ENCODE measurements at regions not wholly inside any gene's neighbourhood (a gene's known extent, or its start where the extent isn't known, plus 50 kb on each side); places are given as distances from the start of the nearest gene placed in this dataset.

DNA sequence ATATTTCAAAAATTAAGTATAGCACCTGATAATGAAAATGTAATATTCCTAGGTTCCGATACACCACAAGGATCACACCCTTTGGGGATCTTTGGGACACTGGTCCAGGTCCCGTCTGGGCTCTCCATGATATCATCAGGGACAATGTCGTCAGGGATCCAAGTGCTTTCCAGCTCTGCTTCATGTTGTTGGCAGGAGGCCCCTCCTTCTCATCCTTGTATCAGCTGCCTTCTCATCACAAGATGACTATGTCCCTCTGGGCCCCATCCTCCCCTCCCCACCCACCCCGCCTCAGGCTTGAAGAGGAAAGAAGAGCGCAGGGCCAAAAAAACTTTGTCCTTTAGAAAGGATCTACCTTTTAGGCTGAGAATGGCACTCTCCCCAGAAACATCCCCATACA lies 128.3 kb upstream of the KLF3 start:
- Histone ChIP-seq H3K27me3 (ENCODE audit: control insufficient read depth in 1 of 2, insufficient read depth in 2 of 2, low read length in 2 of 2) (no peaks in the 10 kb centered on the region), H3K4me3 (ENCODE audit: low read length) (no peak overlapping the region), H3K36me3 (ENCODE audit: insufficient read depth, low read length) (no peaks in the 10 kb centered on the region), H3K4me1 (ENCODE audit: insufficient read depth, low read length) (peaks cover 6% of the 10 kb centered on the region), H3K27ac (ENCODE audit: low read depth in 1 of 2, low read length in 2 of 2) (no peak overlapping the region), H3K9me3 (ENCODE audit: control insufficient read depth in 1 of 2, insufficient read depth in 1 of 2, low read length in 2 of 2) (no peaks in the 10 kb centered on the region)
- ATAC-seq (ENCODE audit: poor library complexity) = no peak
- Mint-ChIP-seq H3K4me3 (no peak overlapping the region), H3K4me1 (ENCODE audit: low read depth) (peaks cover 17% of the 10 kb centered on the region), H3K27me3 (no peaks in the 10 kb centered on the region), H3K36me3 (ENCODE audit: low read depth) (no peaks in the 10 kb centered on the region), H3K9me3 (no peaks in the 10 kb centered on the region), H3K27ac (no peak overlapping the region)
- no peak for DNase-seq
- ChIA-PET CTCF (no interaction called here), POLR2A (no interaction called here)
- intact Hi-C loops (cut with DNase I, micrococcal nuclease) = loop anchor here in 1 of 2 experiments (2.0 kb wide), 1 partner anchor 19 kb away; no protein-coding TSS in a partner anchor
- no peak for TF ChIP-seq CTCF (IDR thresholded peaks at IDR 0.05)

DNA sequence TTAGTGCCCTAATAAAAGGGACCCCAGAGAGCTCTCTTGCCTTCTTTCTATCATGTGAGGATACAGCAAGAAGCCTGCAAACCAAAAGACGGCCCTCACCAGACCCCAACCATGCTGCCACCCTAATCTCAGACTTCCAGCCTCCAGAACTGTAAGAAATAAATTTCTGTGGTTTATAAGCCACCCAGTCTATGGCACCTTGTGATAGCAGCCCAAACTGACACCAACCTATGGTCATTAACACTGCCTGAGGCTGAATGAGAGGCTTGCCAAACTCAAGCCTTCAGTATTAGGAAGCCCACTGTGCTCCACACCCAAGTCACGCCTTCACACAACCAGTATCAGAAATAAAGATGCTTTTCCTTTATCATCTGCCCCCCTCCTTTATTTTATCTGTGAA lies 127.3 kb upstream of the KLF3 start:
- no peaks in the 10 kb centered on the region for H3K4me1 ChIP-seq (ENCODE audit: insufficient read depth, low read length)
- TF ChIP-seq CTCF (IDR thresholded peaks at IDR 0.05) = no peak
- no peaks in the 10 kb centered on the region for H3K36me3 ChIP-seq (ENCODE audit: insufficient read depth, low read length)
- no peaks in the 10 kb centered on the region for H3K9me3 Mint-ChIP-seq
- CTCF ChIA-PET = interaction anchor here (0.6 kb wide), 1 partner anchor 16 kb away, joined by 5 read pairs; no protein-coding TSS in a partner anchor
- no peak for ATAC-seq (ENCODE audit: poor library complexity)
- H3K9me3 ChIP-seq (ENCODE audit: control insufficient read depth in 1 of 2, insufficient read depth in 1 of 2, low read length in 2 of 2) = no peaks in the 10 kb centered on the region
- H3K36me3 Mint-ChIP-seq (ENCODE audit: low read depth) = no peaks in the 10 kb centered on the region
- POLR2A ChIA-PET = no interaction called here
- no peak overlapping the region for H3K4me3 Mint-ChIP-seq
- H3K27me3 Mint-ChIP-seq = no peaks in the 10 kb centered on the region
- no peak overlapping the region for H3K4me3 ChIP-seq (ENCODE audit: low read length)
- H3K27ac ChIP-seq (ENCODE audit: low read depth in 1 of 2, low read length in 2 of 2) = no peak overlapping the region
- intact Hi-C loops (cut with DNase I, micrococcal nuclease) = no loop called here
- no peak overlapping the region for H3K27ac Mint-ChIP-seq
- H3K27me3 ChIP-seq (ENCODE audit: control insufficient read depth in 1 of 2, insufficient read depth in 2 of 2, low read length in 2 of 2) = no peaks in the 10 kb centered on the region
- H3K4me1 Mint-ChIP-seq (ENCODE audit: low read depth) = peaks cover 7% of the 10 kb centered on the region
- no peak for DNase-seq

DNA sequence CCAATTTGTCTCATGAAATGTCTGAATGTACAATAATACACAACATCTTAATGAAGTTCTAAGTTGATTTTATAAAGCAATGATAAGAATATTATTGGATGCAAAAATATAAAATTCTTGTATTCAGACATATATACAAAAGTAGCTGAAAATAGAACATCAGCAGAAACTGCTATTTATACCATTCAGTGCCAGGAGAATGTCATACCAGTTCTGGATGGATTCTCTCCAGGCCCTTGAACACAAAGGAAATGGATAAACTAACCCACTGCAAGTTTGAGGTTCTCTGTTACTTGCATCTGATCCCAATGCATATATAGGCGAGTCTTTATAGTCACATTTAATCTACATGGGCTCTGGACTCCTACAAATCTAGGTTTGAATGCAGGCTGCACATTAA lies 126.3 kb upstream of the KLF3 start:
- H3K27ac ChIP-seq (ENCODE audit: low read depth in 1 of 2, low read length in 2 of 2) = no peak overlapping the region
- ChIA-PET CTCF (no interaction called here), POLR2A (no interaction called here)
- H3K27ac Mint-ChIP-seq = no peak overlapping the region
- no peaks in the 10 kb centered on the region for H3K27me3 Mint-ChIP-seq
- no peak overlapping the region for H3K4me3 ChIP-seq (ENCODE audit: low read length)
- no peaks in the 10 kb centered on the region for H3K9me3 ChIP-seq (ENCODE audit: control insufficient read depth in 1 of 2, insufficient read depth in 1 of 2, low read length in 2 of 2)
- H3K27me3 ChIP-seq (ENCODE audit: control insufficient read depth in 1 of 2, insufficient read depth in 2 of 2, low read length in 2 of 2) = no peaks in the 10 kb centered on the region
- no peak overlapping the region for H3K4me3 Mint-ChIP-seq
- no peak for DNase-seq
- no peak for TF ChIP-seq CTCF (IDR thresholded peaks at IDR 0.05)
- H3K9me3 Mint-ChIP-seq = no peaks in the 10 kb centered on the region
- H3K36me3 ChIP-seq (ENCODE audit: insufficient read depth, low read length) = no peaks in the 10 kb centered on the region
- no peaks in the 10 kb centered on the region for H3K4me1 Mint-ChIP-seq (ENCODE audit: low read depth)
- no peak for ATAC-seq (ENCODE audit: poor library complexity)
- H3K36me3 Mint-ChIP-seq (ENCODE audit: low read depth) = no peaks in the 10 kb centered on the region
- H3K4me1 ChIP-seq (ENCODE audit: insufficient read depth, low read length) = no peaks in the 10 kb centered on the region
- intact Hi-C loops (cut with DNase I, micrococcal nuclease) = no loop called here
